ENCODE measurements at regions not wholly inside any gene's neighbourhood (a gene's known extent, or its start where the extent isn't known, plus 50 kb on each side); places are given as distances from the start of the nearest gene placed in this dataset.

DNA sequence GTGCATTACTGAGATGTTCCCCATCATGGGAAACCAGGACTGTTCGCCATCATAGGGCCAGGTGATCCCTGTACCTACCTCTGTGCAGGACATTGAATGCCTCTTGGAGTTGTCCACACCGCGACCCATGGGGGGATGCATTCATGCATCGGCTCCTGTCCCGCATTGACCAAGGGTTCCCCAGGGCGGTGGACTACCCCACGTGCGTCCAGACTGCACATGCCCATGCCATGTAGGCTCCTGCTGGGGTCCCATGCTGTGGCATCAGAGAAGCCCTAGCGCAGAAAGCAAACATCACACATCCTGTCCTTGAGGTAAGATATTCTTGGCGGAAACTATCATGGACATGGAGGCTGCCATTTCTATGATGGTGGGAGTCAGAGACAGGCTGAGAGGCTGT, 121.6 kb upstream of the UNC5B start:
- ChIA-PET POLR2A (no interaction called here), CTCF (no interaction called here)
- in situ Hi-C loops (cut with HindIII; ENCODE audit: low pct_unique_long_range_greater_than_20kb, low sequenced_read_pairs) (no loop called here), intact Hi-C loops (cut with micrococcal nuclease; ENCODE audit: unreplicated experiment) (no loop called here)
- Histone ChIP-seq H3K9me3 (ENCODE audit: control insufficient read depth, insufficient read depth, low read depth, low read length) (no peaks in the 10 kb centered on the region), H3K4me1 (ENCODE audit: control insufficient read depth, insufficient read depth, low read length) (no peaks in the 10 kb centered on the region), H3K36me3 (ENCODE audit: control insufficient read depth, insufficient read depth, low read length) (no peaks in the 10 kb centered on the region), H3K27ac (ENCODE audit: low read length) (no peak overlapping the region), H3K4me3 (ENCODE audit: low read depth in 2 of 2, low read length in 2 of 2) (no peak overlapping the region), H3K27me3 (ENCODE audit: control insufficient read depth, insufficient read depth, low read length) (peaks cover 7% of the 10 kb centered on the region; the same call in 1 of the 2 replicates)
- no TSS peak for BruUV-seq (replicated peaks)
- DNase-seq (ENCODE audit: low read depth, low spot score) (no peak), ATAC-seq (no peak)
- TF ChIP-seq TCF7L2 (IDR thresholded peaks at IDR 0.05; ENCODE audit: low read depth, low read length): no peak
- no peak for TF ChIP-seq SIN3A (IDR thresholded peaks at IDR 0.05; ENCODE audit: borderline replicate concordance, insufficient read depth, low read depth, low read length)

DNA sequence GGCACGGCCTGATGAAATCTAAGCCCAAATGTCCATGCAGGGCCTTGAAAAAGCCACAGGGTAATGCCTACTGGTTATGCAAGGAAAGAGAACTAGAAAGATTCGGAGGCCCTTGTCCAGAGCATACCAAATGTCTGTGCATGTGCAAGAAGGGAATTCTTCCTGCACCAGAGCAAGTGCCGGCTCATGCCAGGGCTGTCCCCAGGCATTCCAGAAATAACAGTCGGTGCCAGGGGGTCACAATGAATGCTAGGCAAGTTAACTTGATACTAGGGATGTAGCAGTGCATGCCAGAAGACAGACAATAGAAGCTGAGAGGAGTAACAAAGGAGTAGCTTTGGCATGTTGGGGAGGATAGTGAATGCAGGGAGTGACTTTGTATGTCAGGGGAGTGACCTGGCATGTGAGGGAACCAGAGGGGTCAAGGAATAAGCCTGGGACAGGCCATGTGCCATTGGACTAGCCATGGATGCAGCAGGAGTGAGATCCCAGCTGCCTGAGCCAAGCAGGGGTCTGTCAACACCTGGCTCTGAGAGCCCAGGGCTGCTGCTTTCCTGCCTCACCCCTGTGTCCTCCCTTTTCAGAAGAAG, 119.5 kb upstream of the UNC5B start:
- Histone ChIP-seq H3K27me3 (ENCODE audit: control insufficient read depth, insufficient read depth, low read length) (peaks cover 18% of the 10 kb centered on the region), H3K4me1 (ENCODE audit: control insufficient read depth, insufficient read depth, low read length) (no peaks in the 10 kb centered on the region), H3K9me3 (ENCODE audit: control insufficient read depth, insufficient read depth, low read depth, low read length) (no peaks in the 10 kb centered on the region), H3K4me3 (ENCODE audit: low read depth in 2 of 2, low read length in 2 of 2) (no peak overlapping the region), H3K27ac (ENCODE audit: low read length) (no peak overlapping the region), H3K36me3 (ENCODE audit: control insufficient read depth, insufficient read depth, low read length) (no peaks in the 10 kb centered on the region)
- ATAC-seq (no peak), DNase-seq (ENCODE audit: low read depth, low spot score) (no peak)
- ChIA-PET POLR2A (interaction anchor here (0.7 kb wide), 1 partner anchor 168 kb away, joined by 5 read pairs; no protein-coding TSS in a partner anchor), CTCF (interaction anchor here (0.6 kb wide), 1 partner anchor 37 kb away, joined by 4 read pairs; no protein-coding TSS in a partner anchor)
- intact Hi-C loops (cut with micrococcal nuclease; ENCODE audit: unreplicated experiment) (no loop called here), in situ Hi-C loops (cut with HindIII; ENCODE audit: low pct_unique_long_range_greater_than_20kb, low sequenced_read_pairs) (no loop called here)
- TF ChIP-seq REST (IDR thresholded peaks at IDR 0.05; ENCODE audit: insufficient read depth in 1 of 2, low read depth in 2 of 2, low read length in 1 of 2): no peak
- TF ChIP-seq TCF7L2 (IDR thresholded peaks at IDR 0.05; ENCODE audit: low read depth, low read length): no peak
- TF ChIP-seq SIN3A (IDR thresholded peaks at IDR 0.05; ENCODE audit: borderline replicate concordance, insufficient read depth, low read depth, low read length): no peak
- no peak for TF ChIP-seq POLR2AphosphoS5 (IDR thresholded peaks at IDR 0.05; ENCODE audit: low read depth, low read length)
- TF ChIP-seq, protein P1, sequence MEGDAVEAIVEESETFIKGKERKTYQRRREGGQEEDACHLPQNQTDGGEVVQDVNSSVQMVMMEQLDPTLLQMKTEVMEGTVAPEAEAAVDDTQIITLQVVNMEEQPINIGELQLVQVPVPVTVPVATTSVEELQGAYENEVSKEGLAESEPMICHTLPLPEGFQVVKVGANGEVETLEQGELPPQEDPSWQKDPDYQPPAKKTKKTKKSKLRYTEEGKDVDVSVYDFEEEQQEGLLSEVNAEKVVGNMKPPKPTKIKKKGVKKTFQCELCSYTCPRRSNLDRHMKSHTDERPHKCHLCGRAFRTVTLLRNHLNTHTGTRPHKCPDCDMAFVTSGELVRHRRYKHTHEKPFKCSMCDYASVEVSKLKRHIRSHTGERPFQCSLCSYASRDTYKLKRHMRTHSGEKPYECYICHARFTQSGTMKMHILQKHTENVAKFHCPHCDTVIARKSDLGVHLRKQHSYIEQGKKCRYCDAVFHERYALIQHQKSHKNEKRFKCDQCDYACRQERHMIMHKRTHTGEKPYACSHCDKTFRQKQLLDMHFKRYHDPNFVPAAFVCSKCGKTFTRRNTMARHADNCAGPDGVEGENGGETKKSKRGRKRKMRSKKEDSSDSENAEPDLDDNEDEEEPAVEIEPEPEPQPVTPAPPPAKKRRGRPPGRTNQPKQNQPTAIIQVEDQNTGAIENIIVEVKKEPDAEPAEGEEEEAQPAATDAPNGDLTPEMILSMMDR (IDR thresholded peaks at IDR 0.05): no peak
- no TSS peak for BruUV-seq (replicated peaks)

DNA sequence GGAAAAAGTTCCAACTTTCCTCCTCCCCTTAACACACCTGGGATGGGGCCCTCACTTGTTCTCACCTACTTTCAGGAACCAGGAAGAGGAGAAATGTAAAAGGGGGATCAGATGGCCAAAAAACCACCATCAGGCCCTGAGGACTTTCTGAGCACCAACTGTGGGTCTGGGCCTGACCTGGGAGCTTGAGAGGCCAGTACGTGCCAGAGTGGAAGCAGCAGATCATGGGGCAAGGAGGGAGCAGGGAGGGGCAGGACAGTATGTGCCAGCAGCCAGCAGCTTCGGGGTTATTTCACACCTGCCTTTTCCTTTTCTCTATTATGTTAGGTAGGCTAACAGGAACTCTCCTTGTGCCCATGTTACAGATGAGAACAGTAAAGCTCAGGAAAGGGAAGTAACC, 118.8 kb upstream of the UNC5B start:
- H3K4me3 ChIP-seq (ENCODE audit: low read depth in 2 of 2, low read length in 2 of 2): no peak overlapping the region

More for the DNA sequence above, 118.8 kb upstream of the UNC5B start:
- CTCF ChIA-PET: no interaction called here
- Histone ChIP-seq H3K36me3 (ENCODE audit: control insufficient read depth, insufficient read depth, low read length) (no peaks in the 10 kb centered on the region), H3K4me1 (ENCODE audit: control insufficient read depth, insufficient read depth, low read length) (no peaks in the 10 kb centered on the region), H3K27ac (ENCODE audit: low read length) (no peak overlapping the region), H3K9me3 (ENCODE audit: control insufficient read depth, insufficient read depth, low read depth, low read length) (no peaks in the 10 kb centered on the region), H3K27me3 (ENCODE audit: control insufficient read depth, insufficient read depth, low read length) (peaks cover 23% of the 10 kb centered on the region)
- in situ Hi-C loops (cut with HindIII; ENCODE audit: low pct_unique_long_range_greater_than_20kb, low sequenced_read_pairs) (no loop called here), intact Hi-C loops (cut with micrococcal nuclease; ENCODE audit: unreplicated experiment) (no loop called here)
- POLR2A ChIA-PET: interaction anchor here (0.7 kb wide), 1 partner anchor 442 kb away, joined by 3 read pairs; no protein-coding TSS in a partner anchor
- ATAC-seq: no peak
- TF ChIP-seq TCF7L2 (IDR thresholded peaks at IDR 0.05; ENCODE audit: low read depth, low read length) (no peak), SIN3A (IDR thresholded peaks at IDR 0.05; ENCODE audit: borderline replicate concordance, insufficient read depth, low read depth, low read length) (no peak), REST (IDR thresholded peaks at IDR 0.05; ENCODE audit: insufficient read depth in 1 of 2, low read depth in 2 of 2, low read length in 1 of 2) (no peak), POLR2AphosphoS5 (IDR thresholded peaks at IDR 0.05; ENCODE audit: low read depth, low read length) (no peak)
- TF ChIP-seq, protein P1 (IDR thresholded peaks at IDR 0.05): no peak
- BruUV-seq (replicated peaks): no TSS peak
- DNase-seq (ENCODE audit: low read depth, low spot score): no peak

Data from Panc1 (cell line).